22Rv1 (cell line): ENCODE measurements at regions not wholly inside any gene's neighbourhood (a gene's known extent, or its start where the extent isn't known, plus 50 kb on each side); places are given as distances from the start of the nearest gene placed in this dataset.

Experiments used
- ZFX ChIP-seq: fragments of 450-650 bp; IDR thresholded peaks from 2 replicates; pipeline ENCODE4 v1.6.1; 2017; ENCODE audit warnings: antibody characterized with exemption, borderline replicate concordance
- TF ChIP-seq, protein P1 (sequence below): fragments of 450-650 bp; IDR thresholded peaks from 2 replicates; pipeline ENCODE4 v1.5.1; 2017; ENCODE audit warnings: mild to moderate bottlenecking

- TF ChIP-seq, protein P1, sequence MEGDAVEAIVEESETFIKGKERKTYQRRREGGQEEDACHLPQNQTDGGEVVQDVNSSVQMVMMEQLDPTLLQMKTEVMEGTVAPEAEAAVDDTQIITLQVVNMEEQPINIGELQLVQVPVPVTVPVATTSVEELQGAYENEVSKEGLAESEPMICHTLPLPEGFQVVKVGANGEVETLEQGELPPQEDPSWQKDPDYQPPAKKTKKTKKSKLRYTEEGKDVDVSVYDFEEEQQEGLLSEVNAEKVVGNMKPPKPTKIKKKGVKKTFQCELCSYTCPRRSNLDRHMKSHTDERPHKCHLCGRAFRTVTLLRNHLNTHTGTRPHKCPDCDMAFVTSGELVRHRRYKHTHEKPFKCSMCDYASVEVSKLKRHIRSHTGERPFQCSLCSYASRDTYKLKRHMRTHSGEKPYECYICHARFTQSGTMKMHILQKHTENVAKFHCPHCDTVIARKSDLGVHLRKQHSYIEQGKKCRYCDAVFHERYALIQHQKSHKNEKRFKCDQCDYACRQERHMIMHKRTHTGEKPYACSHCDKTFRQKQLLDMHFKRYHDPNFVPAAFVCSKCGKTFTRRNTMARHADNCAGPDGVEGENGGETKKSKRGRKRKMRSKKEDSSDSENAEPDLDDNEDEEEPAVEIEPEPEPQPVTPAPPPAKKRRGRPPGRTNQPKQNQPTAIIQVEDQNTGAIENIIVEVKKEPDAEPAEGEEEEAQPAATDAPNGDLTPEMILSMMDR, result no peak
- TF ChIP-seq ZFX, result no peak
Observed at GRCh38 chr10:2463316-2463715, 604.0 kb upstream of the PFKP start.
